GM12878 (cell line): ENCODE measurements at regions not wholly inside any gene's neighbourhood (a gene's known extent, or its start where the extent isn't known, plus 50 kb on each side); places are given as distances from the start of the nearest gene placed in this dataset.

Experiments
- ATAC-seq: fragments of 200-7000 bp; cut with Tn5 transposase; 3 replicates; pipeline ENCODE4 v1.9.1; 2020; ENCODE audit warnings: mild to moderate bottlenecking, moderate library complexity
- BruUV-seq: library from RNA; stranded (reverse); fragments of 400-500 nt; replicated peaks from 2 replicates; lab custom pipeline; 2021; lab: Mats Ljungman, UMichigan
- CTCF ChIA-PET: fragments of 300-600 bp; sonication (Branson Sonifier 250); formaldehyde crosslinking; extraction: SDS; loops from one replicate; lab custom pipeline; 2021; ENCODE audit warnings: inconsistent platforms; lab: Yijun Ruan, JAX
- POLR2A ChIA-PET: fragments of 350-600 bp; formaldehyde crosslinking; extraction: SDS; loops from one replicate; lab custom pipeline; 2021; ENCODE audit warnings: inconsistent platforms; lab: Charles Lee
- RAD21 ChIA-PET: fragments of 300-600 bp; sonication (Branson Sonifier 250); formaldehyde crosslinking; loops from one replicate; lab custom pipeline; 2023; ENCODE audit warnings: antibody characterized with exemption; ENCODE audit not compliant: unreplicated experiment; lab: Charles Lee
- SMC1A ChIA-PET: fragments of 300-600 bp; sonication (Branson Sonifier 250); formaldehyde crosslinking; loops from one replicate; lab custom pipeline; 2023; ENCODE audit not compliant: unreplicated experiment, uncharacterized antibody; lab: Charles Lee
- DNase-seq: peaks from one replicate; pipeline ENCODE4 v3.0.0-alpha.2; 2011; ENCODE audit warnings: low read depth, low spot score
- FAIRE-seq: peaks from 3 replicates; lab custom pipeline; 2011; peaks lifted over from hg19 to GRCh38; lab: Jason Lieb, UNC
- H2AFZ ChIP-seq: 2 replicates; pipeline ENCODE4 v1.6.0; 2011; ENCODE audit warnings: low read depth, low read length, control low read depth; ENCODE audit not compliant: control insufficient read depth
- H3K27ac ChIP-seq: 2 replicates; pipeline ENCODE4 v1.5.1; 2011; ENCODE audit warnings: control low read depth; ENCODE audit not compliant: control insufficient read depth, insufficient read depth
- H3K27me3 ChIP-seq, 2 experiments: replicated peaks in 1 of 2; 2 replicates each; pipeline versions ENCODE4 v1.6.0 to v1.6.1; 2011; ENCODE audit warnings: low read length in 1 of 2; ENCODE audit not compliant: control insufficient read depth in 2 of 2, insufficient read depth in 2 of 2
- H3K36me3 ChIP-seq, 2 experiments: 2 replicates each; pipeline ENCODE4 v1.5.1; 2011; ENCODE audit warnings: low read length in 1 of 2; ENCODE audit not compliant: control insufficient read depth in 2 of 2, insufficient read depth in 2 of 2
- H3K4me1 ChIP-seq: 2 replicates; pipeline ENCODE4 v1.6.1; 2011; ENCODE audit warnings: mild to moderate bottlenecking, low read length, moderate library complexity, mixed read lengths; ENCODE audit not compliant: control insufficient read depth, insufficient read depth
- H3K4me2 ChIP-seq: 2 replicates; pipeline ENCODE4 v1.6.0; 2011; ENCODE audit warnings: control low read depth; ENCODE audit not compliant: control insufficient read depth, insufficient read depth
- H3K4me3 ChIP-seq: fragments of 200-600 bp; sonication (generic); 2 replicates; pipeline ENCODE4 v1.5.1; 2016
- H3K79me2 ChIP-seq: 2 replicates; pipeline ENCODE4 v1.6.0; 2011; ENCODE audit warnings: low read length; ENCODE audit not compliant: control insufficient read depth, insufficient read depth
- H3K9ac ChIP-seq: 2 replicates; pipeline ENCODE4 v1.8.0; 2011; ENCODE audit warnings: low read length, control low read depth, mixed read lengths; ENCODE audit not compliant: control insufficient read depth, insufficient read depth
- H3K9me3 ChIP-seq: replicated peaks from 3 replicates; pipeline ENCODE4 v1.5.1; 2011; ENCODE audit warnings: mild to moderate bottlenecking, low read length; ENCODE audit not compliant: control insufficient read depth, insufficient read depth
- H4K20me1 ChIP-seq: 2 replicates; pipeline ENCODE4 v1.6.0; 2011; ENCODE audit not compliant: control insufficient read depth, insufficient read depth
- BACH1 ChIP-seq: fragments of 450-650 bp; IDR thresholded peaks from 2 replicates; pipeline ENCODE4 v1.6.1; 2017; ENCODE audit warnings: mild to moderate bottlenecking, borderline replicate concordance
- E4F1 ChIP-seq: fragments of 450-650 bp; IDR thresholded peaks from 2 replicates; pipeline ENCODE4 v1.6.1; 2018; ENCODE audit warnings: borderline replicate concordance, mild to moderate bottlenecking; ENCODE audit not compliant: partially characterized antibody
- FOS ChIP-seq: IDR thresholded peaks from 3 replicates; pipeline ENCODE4 v1.6.1; 2011; ENCODE audit warnings: borderline replicate concordance; ENCODE audit not compliant: insufficient read length; ENCODE audit errors: extremely low read depth
- MEF2A ChIP-seq: IDR thresholded peaks from 2 replicates; pipeline ENCODE4 v1.6.1; 2011; ENCODE audit warnings: low read depth, mild to moderate bottlenecking, low read length, moderate library complexity; ENCODE audit not compliant: insufficient read depth
- MLLT1 ChIP-seq: fragments of 450-650 bp; IDR thresholded peaks from 2 replicates; pipeline ENCODE4 v1.6.1; 2016; ENCODE audit warnings: mild to moderate bottlenecking
- MTA3 ChIP-seq: IDR thresholded peaks from 2 replicates; pipeline ENCODE4 v1.6.1; 2012; ENCODE audit warnings: low read length, inconsistent platforms, borderline replicate concordance
- MXI1 ChIP-seq: fragments of 150-350 bp; IDR thresholded peaks from 2 replicates; pipeline ENCODE4 v1.6.1; 2011; ENCODE audit warnings: low read depth, mild to moderate bottlenecking, inconsistent platforms, low read length, improper control_type of control experiment
- RAD21 ChIP-seq: IDR thresholded peaks from 2 replicates; pipeline ENCODE4 v1.6.1; 2011; ENCODE audit warnings: mild to moderate bottlenecking, low read depth, low read length, moderate library complexity; ENCODE audit not compliant: insufficient read depth
- RELA ChIP-seq: fragments of 450-650 bp; IDR thresholded peaks from 2 replicates; pipeline ENCODE4 v1.8.0; 2014; ENCODE audit warnings: borderline replicate concordance; ENCODE audit not compliant: partially characterized antibody
- SMAD1 ChIP-seq: fragments of 450-650 bp; IDR thresholded peaks from 2 replicates; pipeline ENCODE4 v1.6.1; 2018; ENCODE audit warnings: mild to moderate bottlenecking, low read depth; ENCODE audit not compliant: partially characterized antibody
- STAT3 ChIP-seq: IDR thresholded peaks from 2 replicates; pipeline ENCODE4 v1.6.1; 2011; ENCODE audit warnings: low read depth, low read length, improper control_type of control experiment
- TARDBP ChIP-seq: IDR thresholded peaks from 2 replicates; pipeline ENCODE4 v1.6.1; 2016; ENCODE audit warnings: borderline replicate concordance
- USF2 ChIP-seq: IDR thresholded peaks from 2 replicates; pipeline ENCODE4 v1.6.1; 2011; ENCODE audit warnings: low read depth, low read length, improper control_type of control experiment, borderline replicate concordance
- ZNF384 ChIP-seq: IDR thresholded peaks from 2 replicates; pipeline ENCODE4 v1.6.1; 2012; ENCODE audit warnings: low read depth, mild to moderate bottlenecking, low read length, improper control_type of control experiment, borderline replicate concordance
- WGBS: methylation state at CpG from one replicate; pipeline ENCODE4 v1.1.6; 2016; ENCODE audit warnings: low lambda C conversion rate; ENCODE audit not compliant: insufficient replicate concordance, insufficient coverage; ENCODE audit errors: missing lambda C conversion rate; 5-methylcytosine and 5-hydroxymethylcytosine counted together
- in situ Hi-C: fragments of 300-500 bp; cut with MboI; formaldehyde crosslinking; loops from 9 replicates; pipeline ENCODE4 v1.14.3; 2018; ENCODE audit warnings: mixed read lengths
- intact Hi-C: fragments of 100-400 bp; cut with micrococcal nuclease; formaldehyde crosslinking; loops from one replicate; pipeline ENCODE4 v1.14.2; 2022; ENCODE audit not compliant: unreplicated experiment

GRCh38 chr6:93586306-93586705 is 166.9 kb upstream of the EPHA7 start:
- Histone ChIP-seq H3K27me3 (no peaks in the 10 kb centered on the region), H3K4me2 (no peak overlapping the region)
- TF ChIP-seq MTA3: no peak
- no peak for TF ChIP-seq MEF2A
- TF ChIP-seq E4F1: no peak
- TF ChIP-seq BACH1: no peak
- TF ChIP-seq, all 136 proteins: peak for 0
- POLR2A ChIA-PET: no interaction called here
- intact Hi-C loops (no loop called here), in situ Hi-C loops (no loop called here)
- Histone ChIP-seq H3K4me1 (no peaks in the 10 kb centered on the region), H3K36me3 (no peaks in the 10 kb centered on the region), H3K9ac (no peak overlapping the region), H4K20me1 (no peaks in the 10 kb centered on the region), H3K4me3 (no peak overlapping the region), H3K27ac (no peak overlapping the region), H3K9me3 (no peaks in the 10 kb centered on the region), H3K79me2 (no peaks in the 10 kb centered on the region), H2AFZ (no peak overlapping the region)
- no peak for FAIRE-seq
- SMC1A ChIA-PET: interaction anchor here (0.6 kb wide), 2 partner anchors 12 to 118 kb away, joined by 3 read pairs; no protein-coding TSS in a partner anchor
- no TSS peak for BruUV-seq
- RAD21 ChIA-PET: no interaction called here
- DNase-seq: no peak
- CTCF ChIA-PET: no interaction called here
- no peak for ATAC-seq
- WGBS: 69% methylated on average over 1 of the region's 1 CpG

GRCh38 chr6:93584300-93584699 is 164.9 kb upstream of the EPHA7 start:
- ATAC-seq: no peak
- H3K4me1 ChIP-seq: no peaks in the 10 kb centered on the region
- no peak overlapping the region for H3K27ac ChIP-seq
- ChIA-PET SMC1A (no interaction called here), CTCF (interaction anchor here (0.7 kb wide), 1 partner anchor 13 kb away, joined by 3 read pairs; no protein-coding TSS in a partner anchor), POLR2A (no interaction called here), RAD21 (no interaction called here)
- in situ Hi-C loops (no loop called here), intact Hi-C loops (no loop called here)
- no peaks in the 10 kb centered on the region for H4K20me1 ChIP-seq
- H3K9ac ChIP-seq: no peak overlapping the region
- H3K79me2 ChIP-seq: no peaks in the 10 kb centered on the region
- DNase-seq: no peak
- H3K4me2 ChIP-seq: no peak overlapping the region
- no TSS peak for BruUV-seq
- no peak overlapping the region for H2AFZ ChIP-seq
- H3K27me3 ChIP-seq: no peaks in the 10 kb centered on the region
- H3K9me3 ChIP-seq: no peaks in the 10 kb centered on the region
- FAIRE-seq: no peak
- no peak overlapping the region for H3K4me3 ChIP-seq
- no peaks in the 10 kb centered on the region for H3K36me3 ChIP-seq
- TF ChIP-seq ZNF384 (no peak), TARDBP (no peak), SMAD1 (no peak), FOS (no peak), STAT3 (no peak), RELA (no peak), USF2 (no peak), RAD21 (no peak), MLLT1 (no peak), MXI1 (no peak)
